DND-41 (cell line): ENCODE measurements at regions not wholly inside any gene's neighbourhood (a gene's known extent, or its start where the extent isn't known, plus 50 kb on each side); places are given as distances from the start of the nearest gene placed in this dataset.
"Not testable (repeated sequence)": the region's sequence is repeated elsewhere in the genome, so short reads cannot be mapped to it uniquely, and the experiment has no call there.

Experiments used
- EZH2 ChIP-seq: IDR thresholded peaks from 3 replicates; pipeline ENCODE4 v1.6.1; 2012; ENCODE audit warnings: borderline replicate concordance, low read depth, mild to moderate bottlenecking, moderate library complexity, low read length, inconsistent platforms; ENCODE audit not compliant: severe bottlenecking
- TF ChIP-seq, protein P1 (sequence below): IDR thresholded peaks from 2 replicates; pipeline ENCODE4 v1.5.1; 2012; ENCODE audit warnings: borderline replicate concordance, low read length, moderate library complexity, mild to moderate bottlenecking; ENCODE audit not compliant: poor library complexity, severe bottlenecking; ENCODE audit errors: extremely low read depth

DNA sequence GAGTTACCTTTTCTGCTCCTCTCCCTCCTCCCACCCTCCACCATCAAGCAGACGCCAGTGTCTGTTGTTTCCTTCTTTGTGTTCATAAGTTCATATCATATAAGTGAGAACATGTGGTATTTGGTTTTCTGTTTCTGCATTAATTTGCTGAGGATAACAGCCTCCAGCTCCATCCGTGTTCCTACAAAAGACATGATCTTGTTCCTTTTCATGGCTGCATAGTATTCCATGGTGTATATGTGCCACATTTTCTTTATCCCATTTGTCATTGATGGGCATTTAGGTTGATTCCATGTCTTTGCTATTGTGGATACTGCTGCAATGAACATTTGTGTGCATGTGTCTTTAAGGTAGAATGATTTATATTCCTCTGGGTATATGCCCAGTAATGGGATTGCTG lies 74.5 kb downstream of the KBTBD8 start:
- TF ChIP-seq, protein P1, sequence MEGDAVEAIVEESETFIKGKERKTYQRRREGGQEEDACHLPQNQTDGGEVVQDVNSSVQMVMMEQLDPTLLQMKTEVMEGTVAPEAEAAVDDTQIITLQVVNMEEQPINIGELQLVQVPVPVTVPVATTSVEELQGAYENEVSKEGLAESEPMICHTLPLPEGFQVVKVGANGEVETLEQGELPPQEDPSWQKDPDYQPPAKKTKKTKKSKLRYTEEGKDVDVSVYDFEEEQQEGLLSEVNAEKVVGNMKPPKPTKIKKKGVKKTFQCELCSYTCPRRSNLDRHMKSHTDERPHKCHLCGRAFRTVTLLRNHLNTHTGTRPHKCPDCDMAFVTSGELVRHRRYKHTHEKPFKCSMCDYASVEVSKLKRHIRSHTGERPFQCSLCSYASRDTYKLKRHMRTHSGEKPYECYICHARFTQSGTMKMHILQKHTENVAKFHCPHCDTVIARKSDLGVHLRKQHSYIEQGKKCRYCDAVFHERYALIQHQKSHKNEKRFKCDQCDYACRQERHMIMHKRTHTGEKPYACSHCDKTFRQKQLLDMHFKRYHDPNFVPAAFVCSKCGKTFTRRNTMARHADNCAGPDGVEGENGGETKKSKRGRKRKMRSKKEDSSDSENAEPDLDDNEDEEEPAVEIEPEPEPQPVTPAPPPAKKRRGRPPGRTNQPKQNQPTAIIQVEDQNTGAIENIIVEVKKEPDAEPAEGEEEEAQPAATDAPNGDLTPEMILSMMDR, result not testable (repeated sequence)
- not testable (repeated sequence) for TF ChIP-seq EZH2
